IMR-90 (cell line): ENCODE measurements at regions not wholly inside any gene's neighbourhood (a gene's known extent, or its start where the extent isn't known, plus 50 kb on each side); places are given as distances from the start of the nearest gene placed in this dataset.

ENCODE experiments used
- CEBPB ChIP-seq: IDR thresholded peaks from 2 replicates; pipeline ENCODE4 v1.6.1; 2012; ENCODE audit warnings: low read depth, low read length, improper control_type of control experiment
- CHD1 ChIP-seq: IDR thresholded peaks from 2 replicates; pipeline ENCODE4 v1.6.1; 2012; ENCODE audit warnings: low read depth, low read length, improper control_type of control experiment
- FOS ChIP-seq: fragments of 150-350 bp; IDR thresholded peaks from 2 replicates; pipeline ENCODE4 v1.6.1; 2016; ENCODE audit warnings: low read depth, low read length
- MAFK ChIP-seq: IDR thresholded peaks from 2 replicates; pipeline ENCODE4 v1.6.1; 2012; ENCODE audit warnings: low read depth, low read length, improper control_type of control experiment
- MXI1 ChIP-seq: IDR thresholded peaks from 2 replicates; pipeline ENCODE4 v1.6.1; 2012; ENCODE audit warnings: low read depth, mild to moderate bottlenecking, low read length, moderate library complexity, borderline replicate concordance
- NFE2L2 ChIP-seq: fragments of 150-350 bp; IDR thresholded peaks from 2 replicates; pipeline ENCODE4 v1.6.1; 2016; ENCODE audit warnings: low read depth, mild to moderate bottlenecking, low read length
- POLR2A ChIP-seq: IDR thresholded peaks from 2 replicates; pipeline ENCODE4 v1.6.1; 2012; ENCODE audit warnings: mild to moderate bottlenecking, low read depth, low read length
- RAD21 ChIP-seq: IDR thresholded peaks from 2 replicates; pipeline ENCODE4 v1.6.1; 2012; ENCODE audit warnings: low read length, improper control_type of control experiment
- RFX5 ChIP-seq: IDR thresholded peaks from 2 replicates; pipeline ENCODE4 v1.8.0; 2012; ENCODE audit warnings: low read depth, mild to moderate bottlenecking, low read length, moderate library complexity
- TF ChIP-seq, protein P1 (sequence below): conservative IDR thresholded peaks from 2 replicates; pipeline ENCODE4 v1.5.1; 2012; ENCODE audit warnings: mild to moderate bottlenecking, low read depth, low read length, improper control_type of control experiment
- TF ChIP-seq, protein P2 (sequence below): fragments of 150-350 bp; IDR thresholded peaks from 2 replicates; pipeline ENCODE4 v1.6.1; 2017; ENCODE audit warnings: mild to moderate bottlenecking, antibody characterized with exemption, low read length, low read depth
- TF ChIP-seq, protein P3 (sequence below): fragments of 150-350 bp; IDR thresholded peaks from 2 replicates; pipeline ENCODE4 v1.6.1; 2016; ENCODE audit warnings: low read depth, mild to moderate bottlenecking, low read length, moderate library complexity, borderline replicate concordance

DNA sequence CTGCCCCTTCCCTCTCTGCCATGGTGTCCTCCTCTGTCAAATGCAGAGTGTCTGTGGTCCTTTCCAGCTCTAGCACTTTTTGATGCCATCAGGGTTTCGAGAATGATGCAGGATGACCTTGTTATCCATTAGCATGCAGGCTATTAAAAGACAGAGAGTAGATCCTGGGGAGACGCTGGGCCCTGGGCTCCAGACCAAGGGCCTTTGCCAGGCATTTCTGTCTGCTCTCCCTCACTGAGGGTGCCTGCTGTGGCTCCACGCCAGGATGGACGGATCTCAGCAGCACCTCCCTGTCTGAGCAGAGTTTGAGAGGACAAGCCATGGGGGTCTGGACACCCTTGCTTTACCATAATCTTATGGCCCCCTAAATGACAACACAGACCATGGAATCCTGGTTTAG is 110.8 kb upstream of the CD82 start:
- TF ChIP-seq POLR2A (no peak), CEBPB (no peak), CHD1 (no peak), RAD21 (no peak), MAFK (no peak), RFX5 (no peak), FOS (no peak), NFE2L2 (no peak), MXI1 (no peak)
- TF ChIP-seq, protein P1, sequence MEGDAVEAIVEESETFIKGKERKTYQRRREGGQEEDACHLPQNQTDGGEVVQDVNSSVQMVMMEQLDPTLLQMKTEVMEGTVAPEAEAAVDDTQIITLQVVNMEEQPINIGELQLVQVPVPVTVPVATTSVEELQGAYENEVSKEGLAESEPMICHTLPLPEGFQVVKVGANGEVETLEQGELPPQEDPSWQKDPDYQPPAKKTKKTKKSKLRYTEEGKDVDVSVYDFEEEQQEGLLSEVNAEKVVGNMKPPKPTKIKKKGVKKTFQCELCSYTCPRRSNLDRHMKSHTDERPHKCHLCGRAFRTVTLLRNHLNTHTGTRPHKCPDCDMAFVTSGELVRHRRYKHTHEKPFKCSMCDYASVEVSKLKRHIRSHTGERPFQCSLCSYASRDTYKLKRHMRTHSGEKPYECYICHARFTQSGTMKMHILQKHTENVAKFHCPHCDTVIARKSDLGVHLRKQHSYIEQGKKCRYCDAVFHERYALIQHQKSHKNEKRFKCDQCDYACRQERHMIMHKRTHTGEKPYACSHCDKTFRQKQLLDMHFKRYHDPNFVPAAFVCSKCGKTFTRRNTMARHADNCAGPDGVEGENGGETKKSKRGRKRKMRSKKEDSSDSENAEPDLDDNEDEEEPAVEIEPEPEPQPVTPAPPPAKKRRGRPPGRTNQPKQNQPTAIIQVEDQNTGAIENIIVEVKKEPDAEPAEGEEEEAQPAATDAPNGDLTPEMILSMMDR, result no peak
- TF ChIP-seq, protein P2, sequence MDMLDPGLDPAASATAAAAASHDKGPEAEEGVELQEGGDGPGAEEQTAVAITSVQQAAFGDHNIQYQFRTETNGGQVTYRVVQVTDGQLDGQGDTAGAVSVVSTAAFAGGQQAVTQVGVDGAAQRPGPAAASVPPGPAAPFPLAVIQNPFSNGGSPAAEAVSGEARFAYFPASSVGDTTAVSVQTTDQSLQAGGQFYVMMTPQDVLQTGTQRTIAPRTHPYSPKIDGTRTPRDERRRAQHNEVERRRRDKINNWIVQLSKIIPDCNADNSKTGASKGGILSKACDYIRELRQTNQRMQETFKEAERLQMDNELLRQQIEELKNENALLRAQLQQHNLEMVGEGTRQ, result no peak
- TF ChIP-seq, protein P3, sequence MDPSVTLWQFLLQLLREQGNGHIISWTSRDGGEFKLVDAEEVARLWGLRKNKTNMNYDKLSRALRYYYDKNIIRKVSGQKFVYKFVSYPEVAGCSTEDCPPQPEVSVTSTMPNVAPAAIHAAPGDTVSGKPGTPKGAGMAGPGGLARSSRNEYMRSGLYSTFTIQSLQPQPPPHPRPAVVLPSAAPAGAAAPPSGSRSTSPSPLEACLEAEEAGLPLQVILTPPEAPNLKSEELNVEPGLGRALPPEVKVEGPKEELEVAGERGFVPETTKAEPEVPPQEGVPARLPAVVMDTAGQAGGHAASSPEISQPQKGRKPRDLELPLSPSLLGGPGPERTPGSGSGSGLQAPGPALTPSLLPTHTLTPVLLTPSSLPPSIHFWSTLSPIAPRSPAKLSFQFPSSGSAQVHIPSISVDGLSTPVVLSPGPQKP, result no peak
